HS-27A (cell line): ENCODE measurements at regions not wholly inside any gene's neighbourhood (a gene's known extent, or its start where the extent isn't known, plus 50 kb on each side); places are given as distances from the start of the nearest gene placed in this dataset.

Experiments used
- DNase-seq: peaks from one replicate; pipeline ENCODE4 v3.0.0-alpha.2; 2012; ENCODE audit warnings: low read depth, missing footprints

DNA sequence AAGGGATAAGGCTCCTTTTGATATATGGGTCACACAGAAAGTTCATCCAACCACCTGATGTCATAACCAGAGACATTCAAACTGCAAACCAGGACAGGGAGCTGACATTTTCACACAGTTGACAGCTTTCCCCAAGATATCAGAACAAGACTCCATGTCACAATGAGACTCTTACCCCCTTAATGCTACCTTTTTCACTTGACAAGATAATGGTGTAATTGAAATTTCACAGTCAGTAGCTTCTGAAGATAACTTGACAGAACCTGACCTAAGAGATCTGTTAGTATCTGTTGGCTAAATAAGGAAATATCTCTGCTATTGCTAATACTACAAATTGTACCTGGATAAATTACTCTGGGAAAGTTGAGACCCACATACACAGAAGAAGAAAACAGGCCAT, 187.3 kb downstream of the C12orf50 start:
- DNase-seq = no peak

DNA sequence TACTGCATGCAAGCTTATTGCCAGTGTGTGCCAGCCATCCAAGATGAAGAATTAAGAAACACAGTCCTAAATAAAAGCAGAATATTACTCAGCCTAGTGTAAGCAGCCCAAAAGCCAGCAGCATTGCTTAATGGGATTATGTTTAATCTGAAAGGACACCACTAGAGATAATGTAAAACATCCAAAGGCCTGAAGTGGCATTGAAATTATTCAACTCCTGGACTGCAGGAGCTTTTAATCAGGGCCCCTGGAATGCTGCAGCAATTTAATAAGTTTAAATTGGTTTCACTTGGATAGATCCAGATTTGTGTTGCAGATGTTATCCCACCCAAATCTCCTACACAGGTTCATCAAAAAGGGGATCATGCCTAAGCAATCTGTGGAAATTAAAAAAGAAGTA, 193.0 kb downstream of the C12orf50 start:
- no peak for DNase-seq

DNA sequence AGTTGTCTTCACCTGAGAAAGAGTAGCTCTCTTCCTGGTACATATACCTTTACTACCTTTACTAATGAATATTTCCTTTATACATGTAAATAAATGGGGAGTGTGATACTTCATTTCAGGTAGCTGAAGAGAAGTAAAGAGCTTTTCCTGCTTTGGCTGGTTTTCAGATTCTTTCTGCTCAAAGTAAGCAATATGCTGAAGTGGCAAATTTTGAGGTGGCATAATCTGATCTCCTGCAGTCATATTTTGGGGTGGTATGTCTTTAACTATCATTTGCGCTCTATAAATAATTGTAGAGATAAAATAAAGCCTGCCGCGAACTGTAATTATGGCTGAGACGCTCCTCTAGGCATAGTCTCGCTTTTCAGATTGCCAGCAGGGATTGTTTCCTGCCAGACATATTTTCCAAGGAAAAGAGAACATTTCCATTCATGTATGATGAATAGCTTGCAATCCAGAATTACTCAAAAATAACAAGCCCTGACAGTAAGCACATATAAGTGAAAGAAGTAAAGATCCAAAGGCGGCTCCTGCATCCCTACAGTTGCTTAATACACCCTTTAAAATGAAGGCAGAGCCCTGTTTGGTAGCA, 200.7 kb downstream of the C12orf50 start:
- no peak for DNase-seq

DNA sequence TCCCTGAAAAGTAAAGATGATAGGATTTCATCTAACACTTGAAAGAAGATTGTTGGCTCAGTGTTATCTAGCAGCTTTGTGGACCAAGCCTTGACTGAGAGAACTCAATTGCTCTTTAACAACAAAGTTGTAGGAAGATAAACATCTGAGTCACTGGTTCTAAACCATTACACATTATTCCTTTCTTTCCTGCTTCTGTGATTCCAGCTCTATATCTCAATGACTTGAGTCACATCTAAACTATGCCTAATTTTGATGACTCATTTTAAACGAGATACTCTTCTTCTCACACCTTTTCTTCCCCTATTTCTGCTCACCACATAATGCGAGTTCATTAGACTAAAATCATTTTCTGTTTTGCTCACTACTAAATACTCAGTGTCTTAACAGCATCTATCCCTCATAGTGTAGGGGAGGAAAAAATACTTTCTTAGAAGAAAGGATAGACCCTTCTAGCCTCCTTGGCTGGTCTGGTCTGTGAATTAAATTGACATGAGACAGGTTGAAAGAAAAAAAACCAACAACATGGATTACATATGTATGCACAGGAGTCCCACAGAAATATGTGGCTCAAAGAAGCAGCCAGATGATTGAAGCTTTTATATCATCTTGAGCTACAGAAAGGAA, 201.4 kb downstream of the C12orf50 start:
- DNase-seq = no peak

GRCh38 chr12:87822923-87823322, 206.3 kb downstream of the C12orf50 start:
- no peak for DNase-seq

DNA sequence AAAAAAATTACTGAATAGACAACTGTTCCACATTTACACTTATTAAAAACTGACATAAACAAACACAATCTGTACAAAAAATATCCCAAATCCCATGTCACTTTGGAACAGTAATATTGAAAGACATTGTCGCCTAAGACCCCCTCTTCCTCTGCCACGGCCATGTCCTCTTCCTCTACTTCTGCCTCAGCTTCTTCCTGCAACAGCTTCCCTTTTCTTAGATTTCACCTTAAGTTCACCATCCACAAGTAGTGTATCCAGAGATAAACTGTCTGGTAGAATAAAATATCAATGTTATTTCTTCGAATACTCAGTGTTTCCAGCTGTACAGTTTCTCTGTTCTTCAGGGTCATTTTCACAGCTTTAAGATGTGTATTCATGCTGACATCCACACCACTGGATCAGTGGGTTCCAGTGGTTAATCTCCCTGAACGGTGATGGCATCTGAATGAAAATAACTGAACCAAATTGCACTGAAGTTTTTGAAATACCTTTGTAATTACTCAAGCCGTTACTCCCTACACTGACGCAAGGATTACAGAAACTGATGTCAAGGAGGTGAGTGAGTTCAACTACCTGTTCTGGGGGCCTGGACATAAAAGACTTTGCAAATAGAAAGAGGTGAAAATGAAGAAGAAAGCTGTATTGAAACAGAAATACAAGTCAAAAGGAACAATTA, 208.5 kb downstream of the C12orf50 start:
- DNase-seq = no peak

- no peak for DNase-seq
Observed at GRCh38 chr12:87818441-87818840, 210.8 kb downstream of the C12orf50 start.

DNA sequence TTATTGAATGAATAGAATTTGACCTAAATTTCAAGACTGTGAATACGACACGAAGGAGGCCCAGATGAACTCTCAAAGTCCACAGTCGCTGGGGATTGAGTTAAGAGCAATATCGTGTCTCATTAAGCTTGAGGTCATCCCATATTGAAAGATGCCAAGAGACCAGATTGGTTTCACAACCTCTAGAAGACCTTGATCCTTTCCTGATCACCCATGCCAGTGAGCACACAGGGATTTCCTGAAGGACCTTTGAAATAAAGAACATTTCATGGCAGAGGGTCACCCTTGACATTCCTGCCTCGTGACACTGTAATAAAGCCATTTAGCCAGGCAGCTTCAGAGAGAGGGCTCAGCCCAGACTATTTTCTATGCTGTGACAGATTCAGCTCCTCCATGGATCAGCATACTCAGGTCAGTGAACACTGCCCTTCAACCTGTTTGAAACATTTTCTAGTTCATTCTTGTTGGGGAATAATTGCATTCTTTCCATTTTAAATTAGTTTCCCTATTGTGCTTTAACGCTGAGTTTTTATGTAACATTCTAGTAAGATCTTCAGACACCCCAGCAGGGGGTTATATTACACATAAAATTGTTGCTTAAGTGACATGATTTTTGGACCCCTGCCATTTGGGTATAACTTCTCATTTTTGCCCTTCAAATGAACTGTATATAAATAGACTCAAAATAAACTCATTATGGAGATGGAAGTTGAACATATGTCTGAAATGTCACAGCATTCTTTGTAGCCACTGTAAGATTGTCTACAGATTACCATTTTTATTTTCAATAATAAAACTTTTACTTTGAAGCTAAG, 213.2 kb downstream of the C12orf50 start:
- DNase-seq = no peak

- no peak for DNase-seq
Observed at GRCh38 chr12:87814625-87815024, 214.6 kb downstream of the C12orf50 start.

DNA sequence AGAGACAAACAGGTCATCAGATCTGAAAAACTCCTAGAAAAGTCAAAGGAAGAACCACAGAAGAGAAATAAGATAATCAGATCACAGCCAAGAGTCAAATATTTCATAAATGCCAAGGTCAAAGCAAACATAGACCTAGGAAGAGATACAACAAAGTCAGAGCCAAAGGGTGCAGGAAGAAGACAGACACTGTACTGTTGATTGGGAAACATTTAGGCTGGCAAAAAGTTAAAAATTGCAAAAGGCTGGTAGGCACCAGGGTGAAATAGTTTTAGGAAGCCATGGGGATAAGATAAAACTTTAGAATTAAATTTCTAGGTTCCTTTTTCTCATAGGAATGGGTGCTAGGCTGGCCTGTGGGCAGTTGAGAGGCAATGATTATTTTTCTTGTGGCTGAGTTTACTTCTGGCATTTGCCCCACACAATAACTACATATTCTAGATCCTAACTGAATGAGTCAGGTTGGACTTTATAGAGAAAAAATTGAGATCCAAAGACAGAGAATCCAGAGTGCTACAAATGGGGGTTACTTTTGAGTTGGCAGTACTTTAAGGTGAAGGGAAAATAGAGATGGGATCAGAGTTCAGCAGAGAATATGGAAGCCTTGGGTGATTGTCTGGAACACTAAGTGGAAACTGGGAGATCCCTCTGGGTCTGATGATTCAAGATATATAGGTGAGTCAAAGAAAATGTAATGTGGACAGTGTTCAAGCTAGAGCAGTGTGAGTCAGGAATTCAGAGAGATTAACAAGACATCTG, 215.5 kb downstream of the C12orf50 start:
- DNase-seq = peak; percentile 77

GRCh38 chr12:87812681-87813080, 216.5 kb downstream of the C12orf50 start:
- DNase-seq = no peak

DNA sequence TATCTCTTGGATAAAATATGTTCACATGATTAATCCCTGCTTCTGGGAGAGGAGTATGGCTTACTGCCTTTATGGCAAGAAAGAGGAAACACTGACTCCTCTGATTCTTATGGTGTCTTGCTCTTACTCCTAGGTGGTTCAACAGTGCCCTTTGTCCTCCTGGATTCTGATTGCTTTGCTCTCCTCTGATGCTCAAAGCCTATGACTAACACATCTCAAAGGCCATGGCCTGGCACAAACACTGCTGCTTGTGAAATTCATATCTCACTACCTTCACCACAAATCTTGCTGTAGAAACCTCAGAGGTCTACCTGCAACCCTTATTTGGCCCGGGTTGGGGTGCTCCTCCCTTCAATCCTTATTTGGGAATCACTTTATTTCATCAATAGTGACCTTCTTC, 217.2 kb downstream of the C12orf50 start:
- no peak for DNase-seq

DNA sequence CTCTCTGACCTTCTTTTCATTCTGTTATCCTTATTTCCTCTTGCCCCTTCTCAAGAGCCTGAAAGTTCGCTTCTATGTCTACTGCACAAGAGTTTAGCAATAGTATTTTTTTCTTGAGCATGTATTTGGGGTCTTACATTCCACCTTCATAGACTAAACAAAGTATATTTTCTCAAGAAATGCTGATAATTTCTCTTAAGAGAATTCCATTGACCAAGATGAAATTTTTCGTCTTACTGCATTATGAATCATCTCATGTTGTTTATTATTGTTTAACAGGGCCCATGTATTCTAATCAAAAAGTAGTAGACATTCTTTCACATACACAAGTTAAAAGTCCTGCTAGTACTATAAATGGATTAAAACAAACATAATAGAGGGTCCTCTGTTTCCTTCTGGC, 219.3 kb downstream of the C12orf50 start:
- no peak for DNase-seq

DNA sequence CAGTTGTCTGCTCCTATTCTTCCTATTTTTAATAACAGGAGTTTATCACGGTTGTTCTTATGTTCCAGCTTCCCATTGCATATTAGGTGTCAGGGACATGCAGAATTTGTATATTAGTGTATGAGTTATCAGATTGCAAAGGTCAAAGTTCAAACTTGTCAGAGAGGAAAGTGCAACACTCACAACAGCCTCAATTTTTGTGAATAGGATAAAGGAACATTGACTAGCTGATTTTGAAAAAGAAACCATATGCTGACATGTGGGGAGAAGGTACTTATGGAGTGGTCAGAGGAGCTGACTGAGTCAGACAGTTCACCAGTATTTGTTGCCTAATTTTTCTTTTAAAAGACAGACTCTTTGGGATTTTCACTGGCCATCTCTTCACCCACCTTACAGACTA, 222.1 kb downstream of the C12orf50 start:
- DNase-seq = no peak

DNA sequence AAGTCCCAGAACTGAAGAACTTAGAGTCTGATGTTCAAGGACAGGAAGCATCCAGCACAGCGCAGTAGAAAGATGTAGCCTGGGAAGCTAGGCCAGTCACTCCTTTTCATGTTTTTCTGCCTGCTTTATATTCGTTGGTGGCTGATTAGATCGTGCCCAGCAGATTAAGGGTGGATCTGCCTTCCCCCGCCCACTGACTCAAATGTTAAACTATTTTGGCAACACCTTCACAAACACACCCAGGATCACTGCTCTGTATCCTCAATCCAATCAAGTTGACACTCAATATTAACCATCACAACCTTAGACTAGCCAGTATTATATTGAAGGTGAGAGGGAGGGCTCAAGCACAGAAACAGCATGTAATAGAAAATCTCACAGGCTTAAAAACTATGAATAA, 222.9 kb downstream of the C12orf50 start:
- DNase-seq = no peak

DNA sequence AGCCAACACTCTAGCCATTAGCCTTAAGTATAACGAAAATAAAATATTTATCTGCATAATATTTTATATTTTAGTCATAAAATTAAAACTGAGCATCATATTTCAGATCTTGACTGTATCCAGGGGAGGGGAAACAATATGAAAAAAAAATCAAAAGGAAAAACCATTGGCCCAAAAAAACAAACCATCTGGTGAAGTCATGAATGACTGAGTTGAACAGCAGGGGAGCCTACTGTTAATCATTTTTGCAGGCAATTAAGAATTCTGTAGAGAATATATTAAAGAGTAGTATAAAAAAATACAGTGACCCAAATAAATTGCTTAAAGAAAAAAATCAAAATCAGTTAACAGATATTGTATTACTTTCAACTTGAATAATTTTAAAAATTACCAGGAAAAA, 224.8 kb downstream of the C12orf50 start:
- DNase-seq = no peak

DNA sequence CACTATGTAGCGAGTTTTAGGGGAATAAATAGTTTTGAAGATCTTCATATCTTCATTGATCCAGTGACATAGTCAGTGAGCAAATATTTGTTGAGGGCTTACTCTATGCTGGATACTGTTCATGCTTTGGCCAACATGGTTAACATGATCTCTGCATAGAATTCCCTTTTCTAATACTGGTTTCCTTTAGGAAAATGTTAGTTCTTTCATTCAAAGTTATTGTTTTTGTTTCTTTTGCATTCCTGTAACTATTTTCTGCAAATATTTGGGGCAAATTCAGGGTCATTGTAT, 226.5 kb downstream of the C12orf50 start:
- no peak for DNase-seq

DNA sequence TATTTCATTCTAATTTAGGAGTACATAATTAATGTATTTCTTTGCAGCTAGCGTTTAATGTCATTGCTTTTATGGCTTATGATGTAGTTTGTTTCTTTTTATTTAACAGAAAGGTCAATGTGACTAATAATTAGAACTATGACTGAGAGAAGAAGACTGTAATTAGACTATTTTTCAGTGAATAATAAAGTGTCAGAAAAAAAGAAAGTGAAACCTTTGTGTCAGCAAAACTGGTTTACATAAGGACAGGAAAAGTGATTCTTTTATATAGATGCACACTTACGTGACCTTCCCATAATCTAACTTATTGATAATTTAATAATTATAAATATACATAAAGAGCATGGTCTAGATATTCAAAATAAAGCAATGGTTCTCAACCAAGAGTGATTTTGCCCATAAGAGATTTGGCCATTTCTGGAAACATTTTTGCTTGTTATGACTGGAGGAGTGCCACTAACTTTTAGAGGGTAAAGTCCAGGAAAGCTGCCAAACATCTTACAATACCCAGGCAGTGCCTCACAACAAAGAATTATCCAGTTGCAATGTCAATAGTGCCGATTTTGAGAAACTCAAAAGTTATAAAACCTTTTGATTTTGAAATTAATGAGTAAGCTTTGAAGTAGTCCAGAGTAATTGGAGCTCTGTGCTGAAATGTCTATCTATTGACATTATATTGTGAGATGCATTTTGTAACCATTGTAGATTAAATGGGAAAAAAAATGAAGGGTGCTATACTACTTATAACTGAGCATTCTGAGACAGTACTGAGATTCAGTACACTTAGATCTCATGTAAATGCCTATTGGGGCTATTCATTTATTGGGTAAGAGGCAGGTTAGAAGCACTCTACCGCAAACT, 227.1 kb downstream of the C12orf50 start:
- no peak for DNase-seq

DNA sequence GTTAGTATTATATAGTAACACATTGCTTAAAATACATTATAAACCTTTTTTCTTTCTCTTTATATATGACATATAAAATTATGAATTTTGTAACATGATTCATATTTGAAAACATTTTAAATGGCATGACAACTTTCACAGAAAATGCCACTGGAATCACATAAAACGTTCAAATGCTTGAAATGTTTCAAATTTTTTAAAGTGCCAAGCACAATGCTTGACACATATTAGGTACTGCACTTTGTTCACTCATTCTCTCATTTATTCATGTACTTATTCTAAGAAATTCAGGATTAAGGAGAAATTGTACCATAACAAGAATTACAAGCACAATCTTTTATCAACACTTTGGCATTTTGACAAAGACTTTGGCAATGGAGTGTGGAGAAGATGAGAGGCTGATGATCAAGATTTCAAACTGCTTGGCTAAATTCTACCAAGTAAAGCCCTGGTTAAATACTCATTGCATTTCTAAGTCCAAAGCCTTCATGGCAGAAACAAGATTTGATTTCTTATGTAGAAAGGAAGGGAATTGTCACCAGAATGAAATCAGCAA, 232.2 kb downstream of the C12orf50 start:
- DNase-seq = peak; percentile 76

DNA sequence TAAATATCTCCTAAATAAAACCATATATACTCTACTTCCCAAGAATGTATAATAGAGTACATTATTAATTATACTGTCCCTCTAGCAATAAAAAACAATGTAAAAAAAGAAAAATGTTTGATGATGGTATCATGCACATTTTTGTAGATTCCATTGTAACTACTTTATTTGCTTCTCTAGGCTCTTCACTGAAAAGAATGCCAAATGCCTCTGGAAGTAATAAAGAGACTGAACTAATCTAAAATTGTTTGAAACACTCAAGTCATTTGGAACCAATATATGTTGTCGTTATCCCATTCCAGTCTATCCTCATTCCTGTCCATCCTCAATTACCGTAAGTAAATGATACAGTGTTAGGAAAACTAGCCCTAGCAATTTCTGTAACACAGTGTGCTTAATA, 233.6 kb downstream of the C12orf50 start:
- no peak for DNase-seq

GRCh38 chr12:87794854-87795253, 234.3 kb downstream of the C12orf50 start:
- DNase-seq = no peak
